ENCODE measurements at regions not wholly inside any gene's neighbourhood (a gene's known extent, or its start where the extent isn't known, plus 50 kb on each side); places are given as distances from the start of the nearest gene placed in this dataset.
A peak's percentile ranks its signal among the peaks of the same experiment; 100 is the strongest.

DNA sequence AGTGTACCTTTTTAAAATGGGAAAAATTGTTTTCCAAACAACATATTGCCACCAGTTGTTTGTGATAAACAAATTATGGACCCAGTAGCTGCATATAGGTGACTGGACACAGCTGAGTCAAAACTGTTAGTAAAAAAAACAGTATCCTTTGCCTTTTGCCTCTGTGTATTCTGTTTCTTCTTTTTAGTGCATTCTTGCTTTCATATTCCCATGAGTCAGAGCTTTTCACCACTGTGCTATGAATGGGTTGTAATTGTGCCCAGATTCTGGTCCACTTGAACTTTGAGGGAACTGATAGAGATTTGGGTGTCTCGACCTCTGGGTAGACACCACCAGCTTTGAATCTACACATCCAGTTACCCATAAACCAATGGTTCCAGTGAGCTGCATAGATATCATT is 1441.9 kb upstream of the ZEB2 start:
- H3K9me3 ChIP-seq, result peaks cover 16% of the 10 kb centered on the region
- H3K36me3 ChIP-seq (ENCODE audit: low read depth), result no peaks in the 10 kb centered on the region
- TF ChIP-seq, protein P1, sequence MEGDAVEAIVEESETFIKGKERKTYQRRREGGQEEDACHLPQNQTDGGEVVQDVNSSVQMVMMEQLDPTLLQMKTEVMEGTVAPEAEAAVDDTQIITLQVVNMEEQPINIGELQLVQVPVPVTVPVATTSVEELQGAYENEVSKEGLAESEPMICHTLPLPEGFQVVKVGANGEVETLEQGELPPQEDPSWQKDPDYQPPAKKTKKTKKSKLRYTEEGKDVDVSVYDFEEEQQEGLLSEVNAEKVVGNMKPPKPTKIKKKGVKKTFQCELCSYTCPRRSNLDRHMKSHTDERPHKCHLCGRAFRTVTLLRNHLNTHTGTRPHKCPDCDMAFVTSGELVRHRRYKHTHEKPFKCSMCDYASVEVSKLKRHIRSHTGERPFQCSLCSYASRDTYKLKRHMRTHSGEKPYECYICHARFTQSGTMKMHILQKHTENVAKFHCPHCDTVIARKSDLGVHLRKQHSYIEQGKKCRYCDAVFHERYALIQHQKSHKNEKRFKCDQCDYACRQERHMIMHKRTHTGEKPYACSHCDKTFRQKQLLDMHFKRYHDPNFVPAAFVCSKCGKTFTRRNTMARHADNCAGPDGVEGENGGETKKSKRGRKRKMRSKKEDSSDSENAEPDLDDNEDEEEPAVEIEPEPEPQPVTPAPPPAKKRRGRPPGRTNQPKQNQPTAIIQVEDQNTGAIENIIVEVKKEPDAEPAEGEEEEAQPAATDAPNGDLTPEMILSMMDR (IDR thresholded peaks at IDR 0.05), result no peak
- ATAC-seq (no peak), DNase-seq (no peak)
- H3K4me3 ChIP-seq, result no peak overlapping the region
- intact Hi-C loops (cut with DNase I, micrococcal nuclease), result no loop called here
- H3K4me1 ChIP-seq (ENCODE audit: low read depth), result no peaks in the 10 kb centered on the region

DNA sequence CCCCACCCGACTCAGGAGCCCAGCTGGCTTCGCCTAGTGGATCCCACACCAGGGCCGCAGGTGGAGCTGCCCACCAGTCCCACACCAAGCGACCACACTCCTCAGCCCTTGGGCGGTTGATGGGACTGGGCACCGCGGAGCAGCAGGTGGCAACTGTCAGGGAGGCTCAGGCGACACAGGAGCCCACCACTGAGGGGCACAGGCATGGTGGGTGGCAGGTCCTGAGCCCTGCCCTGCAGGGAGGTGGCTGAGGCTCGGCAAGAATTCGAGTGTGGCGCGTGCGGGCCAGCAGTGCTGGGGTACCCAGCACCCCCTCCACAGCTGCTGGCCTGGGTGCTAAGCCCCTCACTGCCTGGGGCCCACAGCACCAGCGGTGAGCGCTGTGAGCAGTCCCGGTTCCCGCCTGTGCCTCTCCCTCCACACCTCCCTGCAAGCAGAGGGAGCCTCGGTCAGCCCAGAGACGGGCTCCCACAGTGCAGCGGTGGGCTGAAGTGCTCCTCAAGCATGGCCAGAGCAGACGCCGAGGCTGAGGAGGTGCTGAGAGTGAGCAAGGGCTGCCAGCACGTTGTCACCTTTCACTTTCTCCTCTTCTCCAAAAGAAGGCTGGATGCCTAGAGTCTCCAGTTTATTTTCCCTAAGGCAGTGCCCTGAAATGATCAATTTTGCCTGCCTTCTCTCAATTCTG is 1440.7 kb upstream of the ZEB2 start:
- ATAC-seq (no peak), DNase-seq (peak in 1 of 3 donors; percentile 35)
- H3K9me3 ChIP-seq, result peaks cover 16% of the 10 kb centered on the region
- TF ChIP-seq, protein P1 (IDR thresholded peaks at IDR 0.05), result no peak
- no peak overlapping the region for H3K4me3 ChIP-seq
- intact Hi-C loops (cut with DNase I, micrococcal nuclease), result no loop called here
- H3K36me3 ChIP-seq (ENCODE audit: low read depth), result no peaks in the 10 kb centered on the region
- H3K4me1 ChIP-seq (ENCODE audit: low read depth), result no peaks in the 10 kb centered on the region

DNA sequence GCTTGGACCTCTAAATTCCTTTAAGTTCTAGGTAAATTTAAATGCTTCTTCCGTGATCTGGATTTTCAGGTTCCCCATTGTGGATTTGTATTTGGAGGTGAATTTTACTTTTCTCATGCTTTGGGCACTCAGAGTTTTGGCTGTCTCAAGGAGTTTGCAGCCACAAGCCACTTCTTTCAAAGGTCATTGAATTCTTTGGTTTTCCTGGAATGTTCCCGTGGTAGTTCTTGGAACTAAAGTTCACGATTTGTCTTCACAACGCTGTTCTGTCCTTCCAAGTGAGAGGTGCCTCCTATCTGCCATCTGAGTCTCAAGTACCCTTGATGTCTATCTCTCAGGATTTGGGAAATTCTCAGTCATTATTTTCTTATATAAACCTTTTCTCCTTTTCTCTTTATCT is 1438.7 kb upstream of the ZEB2 start:
- no peaks in the 10 kb centered on the region for H3K36me3 ChIP-seq (ENCODE audit: low read depth)
- ATAC-seq (no peak), DNase-seq (no peak)
- H3K4me1 ChIP-seq (ENCODE audit: low read depth), result no peaks in the 10 kb centered on the region
- TF ChIP-seq, protein P1 (IDR thresholded peaks at IDR 0.05), result no peak
- peaks cover 18% of the 10 kb centered on the region for H3K9me3 ChIP-seq
- intact Hi-C loops (cut with DNase I, micrococcal nuclease), result no loop called here
- no peak overlapping the region for H3K4me3 ChIP-seq

DNA sequence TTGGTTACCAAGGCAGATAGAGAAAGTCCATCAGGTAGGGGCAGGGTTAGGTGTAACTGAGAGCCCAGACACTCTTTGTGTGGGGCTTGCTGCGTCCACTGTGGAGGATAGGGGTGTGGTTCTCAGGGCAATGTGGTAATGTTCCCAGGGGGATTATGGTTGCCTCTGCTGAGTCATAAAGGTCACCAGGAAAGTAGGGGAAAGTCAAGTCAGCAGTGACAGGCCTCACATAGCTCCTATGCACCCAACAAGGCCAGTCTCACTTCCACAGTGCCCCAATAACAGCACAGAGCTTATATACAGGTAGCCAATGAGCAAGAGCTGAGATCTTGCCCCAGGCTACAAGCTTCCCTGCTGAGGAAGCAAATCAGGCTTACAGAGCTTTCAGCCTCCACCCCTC is 1438.0 kb upstream of the ZEB2 start:
- DNase-seq (no peak), ATAC-seq (no peak)
- intact Hi-C loops (cut with DNase I, micrococcal nuclease), result no loop called here
- H3K9me3 ChIP-seq, result peaks cover 22% of the 10 kb centered on the region
- no peaks in the 10 kb centered on the region for H3K36me3 ChIP-seq (ENCODE audit: low read depth)
- TF ChIP-seq, protein P1 (IDR thresholded peaks at IDR 0.05), result no peak
- H3K4me1 ChIP-seq (ENCODE audit: low read depth), result no peaks in the 10 kb centered on the region
- H3K4me3 ChIP-seq, result no peak overlapping the region

DNA sequence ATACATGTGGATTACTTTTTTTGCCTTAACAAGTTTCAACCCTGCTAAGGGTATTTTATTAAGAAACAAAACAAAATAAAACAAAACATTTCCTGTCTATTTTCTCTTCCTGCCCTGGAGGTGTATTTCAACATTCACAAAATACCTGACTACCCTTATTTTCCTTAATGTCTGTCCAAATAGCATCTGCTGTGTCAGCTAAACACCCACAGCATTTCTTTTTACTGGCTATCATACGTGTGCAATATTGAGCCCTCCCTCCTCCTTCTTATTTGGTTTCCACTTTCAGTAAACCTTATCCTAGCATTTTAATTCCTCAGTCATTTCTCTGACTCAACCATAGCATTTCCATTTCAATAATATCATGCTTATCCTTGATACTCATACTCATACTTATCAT is 1420.0 kb upstream of the ZEB2 start:
- Histone ChIP-seq H3K4me1 (ENCODE audit: low read depth) (no peaks in the 10 kb centered on the region), H3K9me3 (no peaks in the 10 kb centered on the region), H3K36me3 (ENCODE audit: low read depth) (no peaks in the 10 kb centered on the region), H3K4me3 (no peak overlapping the region)
- DNase-seq (no peak), ATAC-seq (no peak)
- intact Hi-C loops (cut with DNase I, micrococcal nuclease), result no loop called here
- TF ChIP-seq, protein P1 (IDR thresholded peaks at IDR 0.05), result no peak

DNA sequence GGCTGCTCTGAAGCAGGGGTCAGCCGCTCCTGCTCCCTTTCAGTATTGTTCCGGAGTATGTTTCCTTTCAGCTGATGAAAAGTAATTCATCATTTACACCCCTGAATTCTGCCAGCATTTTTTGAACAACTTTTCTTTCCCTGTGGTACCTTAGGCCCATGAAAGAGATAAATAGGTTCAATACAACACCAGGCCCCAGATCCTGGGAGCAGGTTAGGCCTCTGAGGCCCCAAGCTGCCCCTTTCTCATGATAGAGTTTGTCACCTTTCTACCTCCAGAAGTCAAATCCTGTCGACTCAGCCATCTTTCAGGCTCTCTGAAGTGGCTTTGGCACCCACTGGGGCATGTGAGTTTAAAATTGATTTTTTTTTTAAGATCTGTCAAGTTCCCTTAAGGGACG is 1415.1 kb upstream of the ZEB2 start:
- TF ChIP-seq, protein P1 (IDR thresholded peaks at IDR 0.05), result no peak
- no peaks in the 10 kb centered on the region for H3K4me1 ChIP-seq (ENCODE audit: low read depth)
- intact Hi-C loops (cut with DNase I, micrococcal nuclease), result no loop called here
- ATAC-seq (no peak), DNase-seq (no peak)
- H3K4me3 ChIP-seq, result no peak overlapping the region
- no peaks in the 10 kb centered on the region for H3K36me3 ChIP-seq (ENCODE audit: low read depth)
- H3K9me3 ChIP-seq, result no peaks in the 10 kb centered on the region

Data from mucosa of descending colon (tissue), 3 donors.